ENCODE measurements at regions not wholly inside any gene's neighbourhood (a gene's known extent, or its start where the extent isn't known, plus 50 kb on each side); places are given as distances from the start of the nearest gene placed in this dataset.
"Not testable (repeated sequence)": the region's sequence is repeated elsewhere in the genome, so short reads cannot be mapped to it uniquely, and the experiment has no call there.

DNA sequence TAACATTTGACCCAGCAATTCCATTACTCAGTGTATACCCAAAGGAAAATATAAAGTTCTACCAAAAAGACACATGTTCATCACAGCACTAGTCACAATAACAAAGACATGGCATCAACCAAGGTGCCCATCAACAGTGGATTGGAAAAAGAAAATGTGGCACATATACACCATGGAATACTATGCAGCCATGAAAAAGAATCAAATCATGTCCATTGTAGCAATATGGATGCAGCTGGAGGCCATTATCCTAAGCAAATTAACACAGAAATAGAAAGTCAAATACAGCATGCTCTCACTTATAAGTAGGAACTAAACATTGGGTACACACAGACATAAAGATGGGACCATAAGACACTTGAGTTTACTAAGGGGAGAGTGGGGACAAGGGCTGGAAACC, 441.9 kb upstream of the ID4 start:
- H3K4me3 ChIP-seq (ENCODE audit: low read length): no peak overlapping the region
- no peaks in the 10 kb centered on the region for H3K9me2 ChIP-seq (replicated peaks; ENCODE audit: low read length)
- no peak for ATAC-seq
- H3K27me3 ChIP-seq (ENCODE audit: low read length): no peaks in the 10 kb centered on the region
- H3K4me2 ChIP-seq (ENCODE audit: low read length): no peak overlapping the region
- BruUV-seq (replicated peaks): no TSS peak
- no peaks in the 10 kb centered on the region for H3K36me3 ChIP-seq (ENCODE audit: low read depth, low read length)
- H3K27ac ChIP-seq (ENCODE audit: low read length): no peak overlapping the region
- H3K9ac ChIP-seq (ENCODE audit: low read length): no peak overlapping the region
- intact Hi-C loops (cut with micrococcal nuclease): no loop called here
- H3K79me2 ChIP-seq (ENCODE audit: low read length): no peaks in the 10 kb centered on the region
- CTCF ChIA-PET: no interaction called here
- DNase-seq: no peak
- no peak for TF ChIP-seq EZH2phosphoT487 (IDR thresholded peaks at IDR 0.05; ENCODE audit: borderline replicate concordance, low read length)
- TF ChIP-seq EZH2 (IDR thresholded peaks at IDR 0.05; ENCODE audit: low read length, unreplicated experiment): no peak
- TF ChIP-seq, protein P1, sequence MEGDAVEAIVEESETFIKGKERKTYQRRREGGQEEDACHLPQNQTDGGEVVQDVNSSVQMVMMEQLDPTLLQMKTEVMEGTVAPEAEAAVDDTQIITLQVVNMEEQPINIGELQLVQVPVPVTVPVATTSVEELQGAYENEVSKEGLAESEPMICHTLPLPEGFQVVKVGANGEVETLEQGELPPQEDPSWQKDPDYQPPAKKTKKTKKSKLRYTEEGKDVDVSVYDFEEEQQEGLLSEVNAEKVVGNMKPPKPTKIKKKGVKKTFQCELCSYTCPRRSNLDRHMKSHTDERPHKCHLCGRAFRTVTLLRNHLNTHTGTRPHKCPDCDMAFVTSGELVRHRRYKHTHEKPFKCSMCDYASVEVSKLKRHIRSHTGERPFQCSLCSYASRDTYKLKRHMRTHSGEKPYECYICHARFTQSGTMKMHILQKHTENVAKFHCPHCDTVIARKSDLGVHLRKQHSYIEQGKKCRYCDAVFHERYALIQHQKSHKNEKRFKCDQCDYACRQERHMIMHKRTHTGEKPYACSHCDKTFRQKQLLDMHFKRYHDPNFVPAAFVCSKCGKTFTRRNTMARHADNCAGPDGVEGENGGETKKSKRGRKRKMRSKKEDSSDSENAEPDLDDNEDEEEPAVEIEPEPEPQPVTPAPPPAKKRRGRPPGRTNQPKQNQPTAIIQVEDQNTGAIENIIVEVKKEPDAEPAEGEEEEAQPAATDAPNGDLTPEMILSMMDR (conservative IDR thresholded peaks at IDR 0.05; ENCODE audit: low read depth, low read length): no peak
- H3F3A ChIP-seq (ENCODE audit: low read length, unreplicated experiment): no peaks in the 10 kb centered on the region
- no peaks in the 10 kb centered on the region for H3K9me3 ChIP-seq (ENCODE audit: low read length)
- no peaks in the 10 kb centered on the region for H3K4me1 ChIP-seq (ENCODE audit: insufficient read depth, low read length)
- H2AFZ ChIP-seq (ENCODE audit: low read length): no peak overlapping the region
- POLR2A ChIA-PET (ENCODE audit: unreplicated experiment): no interaction called here
- no peaks in the 10 kb centered on the region for H4K20me1 ChIP-seq (ENCODE audit: low read length)

DNA sequence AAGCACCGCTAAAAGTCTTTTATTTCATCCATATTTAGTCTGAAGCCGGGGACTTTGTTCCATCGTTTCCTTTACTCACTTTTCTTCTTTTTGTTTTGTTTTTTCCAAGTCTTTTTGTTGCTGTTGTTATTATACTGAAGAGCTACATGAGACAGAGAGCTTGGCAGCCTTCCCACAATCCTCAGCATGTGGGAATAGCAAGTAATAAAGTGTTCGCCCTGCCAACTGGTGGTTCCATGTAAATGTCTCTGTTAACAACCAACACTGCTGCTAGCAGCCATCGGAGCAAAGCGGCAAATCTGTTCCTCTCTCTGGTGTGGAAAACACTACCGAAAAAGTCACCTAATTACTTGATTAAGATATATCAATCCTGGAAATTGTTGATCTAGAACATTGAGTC, 437.8 kb upstream of the ID4 start:
- ChIA-PET CTCF (no interaction called here), POLR2A (ENCODE audit: unreplicated experiment) (no interaction called here)
- no peaks in the 10 kb centered on the region for H4K20me1 ChIP-seq (ENCODE audit: low read length)
- H3K4me2 ChIP-seq (ENCODE audit: low read length): no peak overlapping the region
- H3K4me3 ChIP-seq (ENCODE audit: low read length): no peak overlapping the region
- no peak for DNase-seq
- H3K27ac ChIP-seq (ENCODE audit: low read length): no peak overlapping the region
- no peaks in the 10 kb centered on the region for H3K4me1 ChIP-seq (ENCODE audit: insufficient read depth, low read length)
- H3K36me3 ChIP-seq (ENCODE audit: low read depth, low read length): no peaks in the 10 kb centered on the region; the same call in 1 of the 2 replicates
- no peaks in the 10 kb centered on the region for H3K79me2 ChIP-seq (ENCODE audit: low read length)
- H3K9ac ChIP-seq (ENCODE audit: low read length): no peak overlapping the region
- H2AFZ ChIP-seq (ENCODE audit: low read length): no peak overlapping the region
- H3K9me3 ChIP-seq (ENCODE audit: low read length): no peaks in the 10 kb centered on the region
- no peaks in the 10 kb centered on the region for H3K9me2 ChIP-seq (replicated peaks; ENCODE audit: low read length)
- TF ChIP-seq EZH2phosphoT487 (IDR thresholded peaks at IDR 0.05; ENCODE audit: borderline replicate concordance, low read length) (no peak), EZH2 (IDR thresholded peaks at IDR 0.05; ENCODE audit: low read length, unreplicated experiment) (no peak)
- TF ChIP-seq, protein P1 (conservative IDR thresholded peaks at IDR 0.05; ENCODE audit: low read depth, low read length): no peak
- no peaks in the 10 kb centered on the region for H3K27me3 ChIP-seq (ENCODE audit: low read length)
- no peak for ATAC-seq
- no peaks in the 10 kb centered on the region for H3F3A ChIP-seq (ENCODE audit: low read length, unreplicated experiment)
- intact Hi-C loops (cut with micrococcal nuclease): no loop called here
- no TSS peak for BruUV-seq (replicated peaks)

DNA sequence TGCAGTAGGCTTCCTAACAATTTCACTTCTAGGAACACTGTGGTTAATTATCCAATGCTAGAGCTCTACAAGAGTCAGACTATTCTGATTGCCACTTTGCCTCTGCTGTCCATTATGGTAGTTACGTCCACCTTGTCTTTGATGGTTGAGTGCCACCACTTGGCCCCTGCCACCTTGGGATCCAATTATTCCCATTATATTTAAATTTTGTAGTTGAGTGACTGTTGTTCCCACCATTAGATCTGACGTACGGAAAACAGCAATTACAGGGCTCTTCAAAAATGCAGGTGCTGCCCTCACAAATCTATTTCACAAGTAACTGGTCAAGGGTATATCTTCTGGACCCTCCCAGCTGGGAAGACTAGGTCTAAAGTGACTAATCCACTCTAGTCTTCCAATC, 432.3 kb upstream of the ID4 start:
- H3K4me1 ChIP-seq (ENCODE audit: insufficient read depth, low read length); H3K4me2 ChIP-seq (ENCODE audit: low read length); CTCF ChIA-PET; H3K9me3 ChIP-seq (ENCODE audit: low read length); H3K36me3 ChIP-seq (ENCODE audit: low read depth, low read length); BruUV-seq (replicated peaks); H3K27ac ChIP-seq (ENCODE audit: low read length); H3K4me3 ChIP-seq (ENCODE audit: low read length); H4K20me1 ChIP-seq (ENCODE audit: low read length); ATAC-seq; H3K27me3 ChIP-seq (ENCODE audit: low read length); intact Hi-C loops (cut with micrococcal nuclease); H3K9me2 ChIP-seq (replicated peaks; ENCODE audit: low read length); H3F3A ChIP-seq (ENCODE audit: low read length, unreplicated experiment); H3K79me2 ChIP-seq (ENCODE audit: low read length); POLR2A ChIA-PET (ENCODE audit: unreplicated experiment); H3K9ac ChIP-seq (ENCODE audit: low read length); DNase-seq; H2AFZ ChIP-seq (ENCODE audit: low read length): not testable (repeated sequence)

Measured in PC-3 (cell line).